BE2C (cell line): ENCODE measurements at regions not wholly inside any gene's neighbourhood (a gene's known extent, or its start where the extent isn't known, plus 50 kb on each side); places are given as distances from the start of the nearest gene placed in this dataset.

ENCODE experiments used
- DNase-seq: peaks from one replicate; pipeline ENCODE4 v3.0.0-alpha.2; 2020
- H3K27me3 ChIP-seq: fragments of 250-450 bp; sonication (Bioruptor Pico); 2 replicates; pipeline ENCODE4 v1.5.1; 2020; ENCODE audit warnings: mild to moderate bottlenecking
- H3K36me3 ChIP-seq: fragments of 250-450 bp; sonication (Bioruptor Pico); 2 replicates; pipeline ENCODE4 v1.5.1; 2020; ENCODE audit warnings: mild to moderate bottlenecking
- H3K4me1 ChIP-seq: fragments of 250-450 bp; sonication (Bioruptor Pico); 2 replicates; pipeline ENCODE4 v1.5.1; 2020
- H3K4me3 ChIP-seq: 2 replicates; pipeline ENCODE4 v1.5.1; 2011; ENCODE audit warnings: low read depth, low read length
- H3K9me3 ChIP-seq: fragments of 250-450 bp; sonication (Bioruptor Pico); 2 replicates; pipeline ENCODE4 v1.5.1; 2020
- TF ChIP-seq, protein P1 (sequence below): IDR thresholded peaks from 2 replicates; pipeline ENCODE4 v1.5.1; 2012; ENCODE audit warnings: mild to moderate bottlenecking, low read depth, low read length

GRCh38 chr5:108661590-108662219, 86.0 kb upstream of the FER start:
- DNase-seq, result no peak
- TF ChIP-seq, protein P1, sequence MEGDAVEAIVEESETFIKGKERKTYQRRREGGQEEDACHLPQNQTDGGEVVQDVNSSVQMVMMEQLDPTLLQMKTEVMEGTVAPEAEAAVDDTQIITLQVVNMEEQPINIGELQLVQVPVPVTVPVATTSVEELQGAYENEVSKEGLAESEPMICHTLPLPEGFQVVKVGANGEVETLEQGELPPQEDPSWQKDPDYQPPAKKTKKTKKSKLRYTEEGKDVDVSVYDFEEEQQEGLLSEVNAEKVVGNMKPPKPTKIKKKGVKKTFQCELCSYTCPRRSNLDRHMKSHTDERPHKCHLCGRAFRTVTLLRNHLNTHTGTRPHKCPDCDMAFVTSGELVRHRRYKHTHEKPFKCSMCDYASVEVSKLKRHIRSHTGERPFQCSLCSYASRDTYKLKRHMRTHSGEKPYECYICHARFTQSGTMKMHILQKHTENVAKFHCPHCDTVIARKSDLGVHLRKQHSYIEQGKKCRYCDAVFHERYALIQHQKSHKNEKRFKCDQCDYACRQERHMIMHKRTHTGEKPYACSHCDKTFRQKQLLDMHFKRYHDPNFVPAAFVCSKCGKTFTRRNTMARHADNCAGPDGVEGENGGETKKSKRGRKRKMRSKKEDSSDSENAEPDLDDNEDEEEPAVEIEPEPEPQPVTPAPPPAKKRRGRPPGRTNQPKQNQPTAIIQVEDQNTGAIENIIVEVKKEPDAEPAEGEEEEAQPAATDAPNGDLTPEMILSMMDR, result no peak

GRCh38 chr5:108661024-108661423, 86.7 kb upstream of the FER start:
- TF ChIP-seq, protein P1, result no peak
- Histone ChIP-seq H3K36me3 (no peaks in the 10 kb centered on the region), H3K9me3 (no peaks in the 10 kb centered on the region), H3K27me3 (no peaks in the 10 kb centered on the region), H3K4me3 (no peak overlapping the region), H3K4me1 (no peaks in the 10 kb centered on the region)
- DNase-seq, result no peak

More at GRCh38 chr5:108661590-108662219, 86.0 kb upstream of the FER start:
- no peaks in the 10 kb centered on the region for H3K9me3 ChIP-seq
- H3K4me1 ChIP-seq, result no peaks in the 10 kb centered on the region
- no peaks in the 10 kb centered on the region for H3K36me3 ChIP-seq
- no peaks in the 10 kb centered on the region for H3K27me3 ChIP-seq
- no peak overlapping the region for H3K4me3 ChIP-seq

DNA sequence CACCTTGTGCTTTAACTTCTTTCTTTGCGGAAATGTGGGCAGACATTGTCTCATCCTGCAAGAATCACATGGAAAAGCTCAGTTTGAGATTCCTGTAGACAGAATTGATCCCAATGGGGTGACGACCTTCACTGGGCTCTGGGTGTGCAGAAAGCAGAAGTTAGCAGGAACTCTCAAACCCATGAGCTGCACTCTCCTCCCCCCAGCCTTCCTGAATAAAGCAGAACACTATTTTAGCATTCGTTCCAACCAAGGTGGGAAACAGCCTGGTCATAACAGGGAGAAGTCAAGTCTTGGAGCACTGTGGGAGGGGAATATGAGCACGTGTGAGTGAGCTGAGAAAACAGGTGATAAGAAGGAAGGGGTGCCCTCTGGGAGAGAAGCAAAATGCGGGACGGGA, 87.4 kb upstream of the FER start:
- Histone ChIP-seq H3K4me3 (no peak overlapping the region), H3K36me3 (no peaks in the 10 kb centered on the region), H3K4me1 (no peaks in the 10 kb centered on the region), H3K9me3 (no peaks in the 10 kb centered on the region), H3K27me3 (no peaks in the 10 kb centered on the region)
- no peak for DNase-seq
- TF ChIP-seq, protein P1, result no peak

GRCh38 chr5:108659531-108659930, 88.2 kb upstream of the FER start:
- Histone ChIP-seq H3K36me3 (no peaks in the 10 kb centered on the region), H3K27me3 (no peaks in the 10 kb centered on the region), H3K4me3 (no peak overlapping the region), H3K9me3 (no peaks in the 10 kb centered on the region), H3K4me1 (no peaks in the 10 kb centered on the region)
- TF ChIP-seq, protein P1, result no peak
- DNase-seq, result no peak

- Histone ChIP-seq H3K4me3 (no peak overlapping the region), H3K36me3 (no peaks in the 10 kb centered on the region), H3K4me1 (no peaks in the 10 kb centered on the region), H3K9me3 (no peaks in the 10 kb centered on the region), H3K27me3 (no peaks in the 10 kb centered on the region)
- TF ChIP-seq, protein P1, result no peak
- DNase-seq, result no peak
Measured at GRCh38 chr5:108655750-108656450, 91.8 kb upstream of the FER start.

- no peaks in the 10 kb centered on the region for H3K4me1 ChIP-seq
- H3K36me3 ChIP-seq, result no peaks in the 10 kb centered on the region
- no peaks in the 10 kb centered on the region for H3K9me3 ChIP-seq
- DNase-seq, result no peak
- TF ChIP-seq, protein P1, result no peak
- no peak overlapping the region for H3K4me3 ChIP-seq
- no peaks in the 10 kb centered on the region for H3K27me3 ChIP-seq
Measured at GRCh38 chr5:108654051-108654450, 93.6 kb upstream of the FER start.
